ENCODE measurements at regions not wholly inside any gene's neighbourhood (a gene's known extent, or its start where the extent isn't known, plus 50 kb on each side); places are given as distances from the start of the nearest gene placed in this dataset.

GRCh38 chr3:182668541-182668940 lies 124.8 kb upstream of the ATP11B start:
- TF ChIP-seq, protein P1, sequence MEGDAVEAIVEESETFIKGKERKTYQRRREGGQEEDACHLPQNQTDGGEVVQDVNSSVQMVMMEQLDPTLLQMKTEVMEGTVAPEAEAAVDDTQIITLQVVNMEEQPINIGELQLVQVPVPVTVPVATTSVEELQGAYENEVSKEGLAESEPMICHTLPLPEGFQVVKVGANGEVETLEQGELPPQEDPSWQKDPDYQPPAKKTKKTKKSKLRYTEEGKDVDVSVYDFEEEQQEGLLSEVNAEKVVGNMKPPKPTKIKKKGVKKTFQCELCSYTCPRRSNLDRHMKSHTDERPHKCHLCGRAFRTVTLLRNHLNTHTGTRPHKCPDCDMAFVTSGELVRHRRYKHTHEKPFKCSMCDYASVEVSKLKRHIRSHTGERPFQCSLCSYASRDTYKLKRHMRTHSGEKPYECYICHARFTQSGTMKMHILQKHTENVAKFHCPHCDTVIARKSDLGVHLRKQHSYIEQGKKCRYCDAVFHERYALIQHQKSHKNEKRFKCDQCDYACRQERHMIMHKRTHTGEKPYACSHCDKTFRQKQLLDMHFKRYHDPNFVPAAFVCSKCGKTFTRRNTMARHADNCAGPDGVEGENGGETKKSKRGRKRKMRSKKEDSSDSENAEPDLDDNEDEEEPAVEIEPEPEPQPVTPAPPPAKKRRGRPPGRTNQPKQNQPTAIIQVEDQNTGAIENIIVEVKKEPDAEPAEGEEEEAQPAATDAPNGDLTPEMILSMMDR (IDR thresholded peaks at IDR 0.05), result no peak
- TF ChIP-seq SIN3A (IDR thresholded peaks at IDR 0.05; ENCODE audit: borderline replicate concordance, insufficient read depth, low read depth, low read length) (no peak), TCF7L2 (IDR thresholded peaks at IDR 0.05; ENCODE audit: low read depth, low read length) (no peak), POLR2AphosphoS5 (IDR thresholded peaks at IDR 0.05; ENCODE audit: low read depth, low read length) (no peak)
- TF ChIP-seq, protein P2, sequence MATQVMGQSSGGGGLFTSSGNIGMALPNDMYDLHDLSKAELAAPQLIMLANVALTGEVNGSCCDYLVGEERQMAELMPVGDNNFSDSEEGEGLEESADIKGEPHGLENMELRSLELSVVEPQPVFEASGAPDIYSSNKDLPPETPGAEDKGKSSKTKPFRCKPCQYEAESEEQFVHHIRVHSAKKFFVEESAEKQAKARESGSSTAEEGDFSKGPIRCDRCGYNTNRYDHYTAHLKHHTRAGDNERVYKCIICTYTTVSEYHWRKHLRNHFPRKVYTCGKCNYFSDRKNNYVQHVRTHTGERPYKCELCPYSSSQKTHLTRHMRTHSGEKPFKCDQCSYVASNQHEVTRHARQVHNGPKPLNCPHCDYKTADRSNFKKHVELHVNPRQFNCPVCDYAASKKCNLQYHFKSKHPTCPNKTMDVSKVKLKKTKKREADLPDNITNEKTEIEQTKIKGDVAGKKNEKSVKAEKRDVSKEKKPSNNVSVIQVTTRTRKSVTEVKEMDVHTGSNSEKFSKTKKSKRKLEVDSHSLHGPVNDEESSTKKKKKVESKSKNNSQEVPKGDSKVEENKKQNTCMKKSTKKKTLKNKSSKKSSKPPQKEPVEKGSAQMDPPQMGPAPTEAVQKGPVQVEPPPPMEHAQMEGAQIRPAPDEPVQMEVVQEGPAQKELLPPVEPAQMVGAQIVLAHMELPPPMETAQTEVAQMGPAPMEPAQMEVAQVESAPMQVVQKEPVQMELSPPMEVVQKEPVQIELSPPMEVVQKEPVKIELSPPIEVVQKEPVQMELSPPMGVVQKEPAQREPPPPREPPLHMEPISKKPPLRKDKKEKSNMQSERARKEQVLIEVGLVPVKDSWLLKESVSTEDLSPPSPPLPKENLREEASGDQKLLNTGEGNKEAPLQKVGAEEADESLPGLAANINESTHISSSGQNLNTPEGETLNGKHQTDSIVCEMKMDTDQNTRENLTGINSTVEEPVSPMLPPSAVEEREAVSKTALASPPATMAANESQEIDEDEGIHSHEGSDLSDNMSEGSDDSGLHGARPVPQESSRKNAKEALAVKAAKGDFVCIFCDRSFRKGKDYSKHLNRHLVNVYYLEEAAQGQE (IDR thresholded peaks at IDR 0.05; ENCODE audit: insufficient read depth in 1 of 2, low read depth in 2 of 2, low read length in 1 of 2), result no peak

Data from Panc1 (cell line).